Esophagus (tissue), 2 donors: ENCODE measurements at regions not wholly inside any gene's neighbourhood (a gene's known extent, or its start where the extent isn't known, plus 50 kb on each side); places are given as distances from the start of the nearest gene placed in this dataset.

ENCODE experiments used
- H3K27ac ChIP-seq, 2 donors: one replicate each; pipeline ENCODE4 v1.5.1; 2013; ENCODE audit warnings: low read depth in 2 of 2, mild to moderate bottlenecking in 2 of 2, inconsistent platforms in 1 of 2, low read length in 1 of 2, moderate library complexity in 1 of 2
- H3K27me3 ChIP-seq, 2 donors: one replicate each; pipeline ENCODE4 v1.6.1; 2013; ENCODE audit warnings: low read length in 2 of 2, control low read depth in 1 of 2, mild to moderate bottlenecking in 1 of 2; ENCODE audit not compliant: insufficient read depth in 2 of 2, control insufficient read depth in 1 of 2
- H3K36me3 ChIP-seq, 2 donors: one replicate each; pipeline ENCODE4 v1.6.1; 2013; ENCODE audit warnings: low read length in 1 of 2; ENCODE audit not compliant: control insufficient read depth in 2 of 2, insufficient read depth in 2 of 2
- H3K4me1 ChIP-seq, 2 donors: one replicate each; pipeline ENCODE4 v1.6.1; 2013; ENCODE audit warnings: low read length in 1 of 2; ENCODE audit not compliant: control insufficient read depth in 2 of 2, insufficient read depth in 2 of 2
- H3K4me3 ChIP-seq, 2 donors: one replicate each; pipeline ENCODE4 v1.5.1; 2013; ENCODE audit warnings: low read length in 2 of 2, mild to moderate bottlenecking in 2 of 2, low read depth in 1 of 2, moderate library complexity in 1 of 2
- H3K9me3 ChIP-seq, 2 donors: one replicate each; pipeline ENCODE4 v1.6.1; 2013; ENCODE audit warnings: mild to moderate bottlenecking in 2 of 2, low read depth in 1 of 2, low read length in 1 of 2, moderate library complexity in 1 of 2; ENCODE audit not compliant: control insufficient read depth in 2 of 2, insufficient read depth in 1 of 2
- WGBS, 2 donors: extraction: QIAGEN DNeasy Blood & Tissue Kit; methylation state at CpG; one replicate each; pipeline ENCODE4 v1.1.7; 2013; 5-methylcytosine and 5-hydroxymethylcytosine counted together
- donor health status: healthy with polysubstance abuse.
- donor health status: Bipolar disorder and iron deficiency.

- Histone ChIP-seq H3K27ac (no peak overlapping the region), H3K27me3 (no peaks in the 10 kb centered on the region), H3K9me3 (no peaks in the 10 kb centered on the region), H3K36me3 (no peaks in the 10 kb centered on the region), H3K4me1 (no peaks in the 10 kb centered on the region), H3K4me3 (no peak overlapping the region)
- WGBS, 2 donors: 81 to 87% methylated on average over 1 of the region's 1 CpG
Measured at GRCh38 chr20:7744411-7744810, 195.8 kb downstream of the HAO1 start.

GRCh38 chr20:7748624-7749023 is 191.6 kb downstream of the HAO1 start:
- Histone ChIP-seq H3K4me3 (no peak overlapping the region), H3K9me3 (no peaks in the 10 kb centered on the region), H3K27ac (no peak overlapping the region), H3K4me1 (no peaks in the 10 kb centered on the region), H3K36me3 (no peaks in the 10 kb centered on the region), H3K27me3 (no peaks in the 10 kb centered on the region)

GRCh38 chr20:7754102-7754501 is 186.2 kb downstream of the HAO1 start:
- H3K4me3 ChIP-seq: no peak overlapping the region
- WGBS, 2 donors: 81 to 92% methylated on average over 1 of the region's 1 CpG
- H3K36me3 ChIP-seq: no peaks in the 10 kb centered on the region
- H3K4me1 ChIP-seq: no peaks in the 10 kb centered on the region
- no peaks in the 10 kb centered on the region for H3K9me3 ChIP-seq
- H3K27me3 ChIP-seq: no peaks in the 10 kb centered on the region
- no peak overlapping the region for H3K27ac ChIP-seq

- H3K9me3 ChIP-seq: no peaks in the 10 kb centered on the region
- H3K27me3 ChIP-seq: no peaks in the 10 kb centered on the region
- H3K4me1 ChIP-seq: no peaks in the 10 kb centered on the region
- WGBS, 2 donors: 71% methylated on average over 3 of the region's 3 CpGs
- no peak overlapping the region for H3K4me3 ChIP-seq
- H3K36me3 ChIP-seq: no peaks in the 10 kb centered on the region
- H3K27ac ChIP-seq: no peak overlapping the region
Measured at GRCh38 chr20:7758406-7758805, 181.9 kb downstream of the HAO1 start.

GRCh38 chr20:7760247-7761031 is 179.8 kb downstream of the HAO1 start:
- Histone ChIP-seq H3K27me3 (no peaks in the 10 kb centered on the region), H3K27ac (no peak overlapping the region), H3K36me3 (no peaks in the 10 kb centered on the region), H3K4me3 (no peak overlapping the region), H3K9me3 (no peaks in the 10 kb centered on the region), H3K4me1 (no peaks in the 10 kb centered on the region)
- WGBS, 2 donors: 44 to 52% methylated on average over 1 of the region's 1 CpG

GRCh38 chr20:7765221-7765620 is 175.0 kb downstream of the HAO1 start:
- no peaks in the 10 kb centered on the region for H3K36me3 ChIP-seq
- H3K9me3 ChIP-seq: no peaks in the 10 kb centered on the region
- 44 to 48% methylated on average over 2 of the region's 2 CpGs for WGBS, 2 donors
- no peaks in the 10 kb centered on the region for H3K27me3 ChIP-seq
- H3K4me3 ChIP-seq: no peak overlapping the region
- no peaks in the 10 kb centered on the region for H3K4me1 ChIP-seq
- no peak overlapping the region for H3K27ac ChIP-seq

- Histone ChIP-seq H3K9me3 (no peaks in the 10 kb centered on the region), H3K4me1 (no peaks in the 10 kb centered on the region), H3K36me3 (no peaks in the 10 kb centered on the region), H3K27me3 (no peaks in the 10 kb centered on the region), H3K4me3 (no peak overlapping the region), H3K27ac (no peak overlapping the region)
- 63 to 67% methylated on average over 2 of the region's 2 CpGs for WGBS, 2 donors
Measured at GRCh38 chr20:7770046-7770445, 170.2 kb downstream of the HAO1 start.

- no peaks in the 10 kb centered on the region for H3K27me3 ChIP-seq
- H3K9me3 ChIP-seq: no peaks in the 10 kb centered on the region
- H3K4me1 ChIP-seq: no peaks in the 10 kb centered on the region
- WGBS, 2 donors: 43 to 56% methylated on average over 2 of the region's 2 CpGs
- H3K36me3 ChIP-seq: no peaks in the 10 kb centered on the region
- H3K4me3 ChIP-seq: no peak overlapping the region
- no peak overlapping the region for H3K27ac ChIP-seq
Measured at GRCh38 chr20:7770578-7770977, 169.7 kb downstream of the HAO1 start.

GRCh38 chr20:7772371-7772770 is 167.9 kb downstream of the HAO1 start:
- Histone ChIP-seq H3K4me3 (no peak overlapping the region), H3K27me3 (no peaks in the 10 kb centered on the region), H3K4me1 (no peaks in the 10 kb centered on the region), H3K9me3 (peaks cover 0 to 3% of the 10 kb centered on the region in 2 donors), H3K36me3 (no peaks in the 10 kb centered on the region), H3K27ac (no peak overlapping the region)
- WGBS, 2 donors: 38 to 58% methylated on average over 2 of the region's 2 CpGs

- H3K36me3 ChIP-seq: no peaks in the 10 kb centered on the region
- no peak overlapping the region for H3K27ac ChIP-seq
- no peaks in the 10 kb centered on the region for H3K4me1 ChIP-seq
- peaks cover 0 to 3% of the 10 kb centered on the region in 2 donors for H3K9me3 ChIP-seq
- WGBS, 2 donors: 55 to 62% methylated on average over 2 of the region's 2 CpGs
- H3K4me3 ChIP-seq: no peak overlapping the region
- H3K27me3 ChIP-seq: no peaks in the 10 kb centered on the region
Measured at GRCh38 chr20:7773511-7773910, 166.7 kb downstream of the HAO1 start.
